Breast epithelium (tissue), 4 donors: ENCODE measurements at regions not wholly inside any gene's neighbourhood (a gene's known extent, or its start where the extent isn't known, plus 50 kb on each side); places are given as distances from the start of the nearest gene placed in this dataset.

Source experiments
- DNase-seq, 2 donors: peaks; one replicate each; pipeline ENCODE4 v3.0.0-alpha.2; 2019; ENCODE audit warnings: low spot score in 2 of 2
- H3K27ac ChIP-seq, 2 donors: fragments of 200-600 bp; sonication (generic) in 1 of 2; one replicate each; pipeline ENCODE4 v1.5.1; 2016 to 2019; ENCODE audit warnings: mild to moderate bottlenecking in 1 of 2
- H3K27me3 ChIP-seq, 2 donors: fragments of 200-600 bp; sonication (generic) in 1 of 2; one replicate each; pipeline versions ENCODE4 v1.5.1 to v1.6.0; 2017 to 2019; ENCODE audit warnings: control low read depth in 1 of 2, mild to moderate bottlenecking in 1 of 2
- H3K36me3 ChIP-seq: fragments of 200-600 bp; one replicate; pipeline ENCODE4 v1.5.1; 2019
- H3K4me1 ChIP-seq, 2 donors: fragments of 200-600 bp; sonication (generic); one replicate each; pipeline ENCODE4 v1.5.1; 2016 to 2019; ENCODE audit warnings: control low read depth in 1 of 2
- H3K4me3 ChIP-seq, 3 donors: fragments of 200-600 bp; sonication (generic); 1 replicate in 2 of 3; 2 replicates in 1 of 3; pipeline ENCODE4 v1.5.1; 2016 to 2019; ENCODE audit warnings: mild to moderate bottlenecking in 3 of 3, moderate library complexity in 2 of 3
- H3K9me3 ChIP-seq, 2 donors: fragments of 200-600 bp; sonication (generic) in 1 of 2; one replicate each; pipeline ENCODE4 v1.5.1; 2016 to 2019; ENCODE audit warnings: control low read depth in 1 of 2
- CTCF ChIP-seq, 3 donors: fragments of 450-650 bp; IDR thresholded peaks; one replicate each; pipeline ENCODE4 v1.5.1; 2016 to 2017; ENCODE audit warnings: antibody characterized with exemption in 3 of 3, mild to moderate bottlenecking in 3 of 3, moderate library complexity in 3 of 3
- POLR2A ChIP-seq: fragments of 450-650 bp; IDR thresholded peaks from one replicate; pipeline ENCODE4 v1.6.1; 2016; ENCODE audit warnings: antibody characterized with exemption, mild to moderate bottlenecking, moderate library complexity
- POLR2AphosphoS5 ChIP-seq, 3 donors: sonication (generic); formaldehyde crosslinking; IDR thresholded peaks; one replicate each; pipeline ENCODE4 v1.6.1; 2017; ENCODE audit warnings: antibody characterized with exemption in 3 of 3
- intact Hi-C: fragments of 100-400 bp; cut with DNase I; formaldehyde crosslinking; loops from one replicate; pipeline ENCODE4 v1.15.1; 2023; ENCODE audit warnings: low total_unique reads

- peak in 1 of 2 donors; percentile 36 for DNase-seq
- H3K9me3 ChIP-seq, result no peaks in the 10 kb centered on the region
- no peaks in the 10 kb centered on the region for H3K4me1 ChIP-seq
- no peak for TF ChIP-seq POLR2A
- TF ChIP-seq POLR2AphosphoS5 (IDR thresholded peaks at IDR 0.05), result no peak
- TF ChIP-seq CTCF (IDR thresholded peaks at IDR 0.05), result no peak
- no peaks in the 10 kb centered on the region for H3K36me3 ChIP-seq
- H3K27ac ChIP-seq, result no peak overlapping the region
- intact Hi-C loops, result no loop called here
- H3K27me3 ChIP-seq, result no peaks in the 10 kb centered on the region
- no peak overlapping the region for H3K4me3 ChIP-seq
Observed at GRCh38 chr1:208880433-208881100, 636.4 kb upstream of the PLXNA2 start.

DNA sequence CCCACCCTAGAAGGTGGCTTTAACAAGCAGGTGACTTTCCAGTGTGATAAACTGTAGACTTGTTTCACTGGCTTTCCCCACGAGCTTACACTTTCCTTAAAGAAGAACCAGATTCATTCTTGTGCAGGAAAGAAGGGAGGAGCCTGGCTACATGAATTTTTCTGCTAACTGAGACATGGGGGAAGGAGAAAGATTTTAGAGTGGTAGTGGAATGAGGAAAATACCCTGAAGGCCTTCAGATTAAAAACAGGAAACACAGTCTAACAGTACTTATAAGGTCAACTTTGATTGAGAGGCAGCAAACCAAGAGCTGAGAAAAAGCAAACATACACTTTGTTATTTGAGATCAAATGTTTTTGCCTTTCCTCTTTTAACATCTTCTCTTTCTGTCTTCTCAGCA, 640.9 kb upstream of the PLXNA2 start:
- Histone ChIP-seq H3K27ac (no peak overlapping the region), H3K36me3 (no peaks in the 10 kb centered on the region), H3K27me3 (no peaks in the 10 kb centered on the region), H3K9me3 (no peaks in the 10 kb centered on the region), H3K4me3 (no peak overlapping the region), H3K4me1 (no peaks in the 10 kb centered on the region)
- TF ChIP-seq POLR2AphosphoS5 (IDR thresholded peaks at IDR 0.05), result no peak
- no peak for TF ChIP-seq POLR2A
- TF ChIP-seq CTCF (IDR thresholded peaks at IDR 0.05), result no peak
- intact Hi-C loops, result no loop called here
- DNase-seq, result no peak

DNA sequence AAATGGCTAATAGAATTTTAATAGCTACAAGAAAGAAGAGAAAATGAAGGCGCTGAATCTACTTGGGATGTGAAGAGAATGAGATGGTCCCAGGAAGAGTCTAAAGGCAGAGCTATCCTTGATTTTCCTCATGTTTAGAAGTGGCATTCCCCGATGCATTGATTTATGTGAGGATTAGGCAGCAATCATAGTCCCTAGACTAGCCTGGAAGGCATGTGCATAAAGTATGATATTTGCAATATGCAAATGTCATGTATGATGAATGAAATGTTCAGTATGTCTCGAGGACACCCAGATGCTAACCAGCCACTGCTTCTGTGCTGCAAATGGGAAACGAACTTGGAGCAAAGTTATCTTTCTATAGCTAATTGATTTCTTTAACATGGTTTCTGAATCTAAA, 641.5 kb upstream of the PLXNA2 start:
- Histone ChIP-seq H3K27me3 (no peaks in the 10 kb centered on the region), H3K4me3 (no peak overlapping the region), H3K9me3 (no peaks in the 10 kb centered on the region), H3K27ac (no peak overlapping the region), H3K4me1 (no peaks in the 10 kb centered on the region), H3K36me3 (no peaks in the 10 kb centered on the region)
- DNase-seq, result no peak
- no peak for TF ChIP-seq CTCF (IDR thresholded peaks at IDR 0.05)
- intact Hi-C loops, result no loop called here

DNA sequence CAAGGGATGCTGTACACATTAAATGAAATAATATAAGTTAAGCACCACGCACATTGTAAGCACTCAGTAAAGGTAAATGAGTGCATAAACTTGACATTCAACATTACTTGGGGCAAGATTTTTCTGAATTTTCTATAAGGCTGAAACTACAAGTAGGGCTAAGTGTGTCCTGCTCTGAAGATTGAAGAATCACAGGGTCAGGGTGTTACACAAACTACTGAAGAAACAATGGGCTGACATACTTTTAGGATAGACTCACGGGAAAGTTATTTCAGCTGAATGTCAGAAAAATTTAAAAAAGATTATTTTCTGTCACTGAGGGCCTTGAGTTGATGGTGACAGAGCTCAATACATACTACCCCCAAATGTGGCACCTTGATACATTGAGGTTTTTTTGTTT, 644.2 kb upstream of the PLXNA2 start:
- Histone ChIP-seq H3K9me3 (no peaks in the 10 kb centered on the region), H3K27ac (no peak overlapping the region), H3K27me3 (no peaks in the 10 kb centered on the region), H3K4me3 (no peak overlapping the region), H3K4me1 (no peaks in the 10 kb centered on the region), H3K36me3 (no peaks in the 10 kb centered on the region)
- TF ChIP-seq POLR2A (no peak), CTCF (IDR thresholded peaks at IDR 0.05) (no peak), POLR2AphosphoS5 (IDR thresholded peaks at IDR 0.05) (no peak)
- DNase-seq, result no peak
- intact Hi-C loops, result no loop called here

DNA sequence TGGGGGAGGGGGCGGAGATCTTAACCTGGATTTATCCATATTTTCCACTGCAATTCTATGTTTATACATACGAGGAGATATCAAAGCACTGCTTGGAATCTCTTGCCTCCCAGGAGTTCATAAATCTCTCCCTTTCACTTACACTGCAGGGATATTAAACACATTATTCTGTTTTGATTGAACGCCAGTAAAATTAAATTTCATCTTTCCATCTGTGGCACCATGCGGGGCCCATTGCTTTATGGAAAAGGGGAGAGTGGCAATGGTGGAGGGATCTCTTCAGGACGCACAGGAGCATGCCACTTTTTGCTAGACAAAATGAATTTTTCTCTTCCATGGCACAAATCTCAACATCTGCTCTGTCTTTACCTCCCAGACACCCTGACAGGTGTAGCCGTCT, 648.0 kb upstream of the PLXNA2 start:
- H3K27ac ChIP-seq, result no peak overlapping the region
- intact Hi-C loops, result no loop called here
- H3K36me3 ChIP-seq, result no peaks in the 10 kb centered on the region
- no peaks in the 10 kb centered on the region for H3K27me3 ChIP-seq
- no peak overlapping the region for H3K4me3 ChIP-seq
- TF ChIP-seq CTCF (IDR thresholded peaks at IDR 0.05), result no peak
- TF ChIP-seq POLR2A, result no peak
- TF ChIP-seq POLR2AphosphoS5 (IDR thresholded peaks at IDR 0.05), result no peak
- no peaks in the 10 kb centered on the region for H3K4me1 ChIP-seq
- DNase-seq, result no peak
- no peaks in the 10 kb centered on the region for H3K9me3 ChIP-seq
